ENCODE measurements at regions not wholly inside any gene's neighbourhood (a gene's known extent, or its start where the extent isn't known, plus 50 kb on each side); places are given as distances from the start of the nearest gene placed in this dataset.

- H3K4me2 ChIP-seq (ENCODE audit: control insufficient read depth, insufficient read depth) = no peak overlapping the region
- ATAC-seq (no peak), FAIRE-seq (no peak), DNase-seq (ENCODE audit: low read depth, low spot score) (no peak)
- no peaks in the 10 kb centered on the region for H3K36me3 ChIP-seq (ENCODE audit: control insufficient read depth in 2 of 2, insufficient read depth in 2 of 2, low read length in 1 of 2)
- H4K20me1 ChIP-seq (ENCODE audit: control insufficient read depth, insufficient read depth) = no peaks in the 10 kb centered on the region
- WGBS (ENCODE audit: insufficient coverage, insufficient replicate concordance, low lambda C conversion rate, missing lambda C conversion rate) = 42% methylated on average over 2 of the region's 2 CpGs
- CTCF ChIA-PET = no interaction called here
- no peaks in the 10 kb centered on the region for H3K4me1 ChIP-seq (ENCODE audit: control insufficient read depth, insufficient read depth, low read length)
- H3K4me3 ChIP-seq = no peak overlapping the region
- H3K27ac ChIP-seq (ENCODE audit: control insufficient read depth, insufficient read depth) = no peak overlapping the region
- intact Hi-C loops (cut with micrococcal nuclease; ENCODE audit: unreplicated experiment) (no loop called here), in situ Hi-C loops (cut with MboI) (no loop called here)
- H3K79me2 ChIP-seq (ENCODE audit: control insufficient read depth, insufficient read depth, low read length) = no peaks in the 10 kb centered on the region
- POLR2A ChIA-PET = no interaction called here
- no peak overlapping the region for H2AFZ ChIP-seq (ENCODE audit: control insufficient read depth, low read depth, low read length)
- no peak for TF ChIP-seq ETV6 (conservative IDR thresholded peaks at IDR 0.05 in 1 of 2, IDR thresholded peaks at IDR 0.05 in 1 of 2; ENCODE audit: borderline replicate concordance in 1 of 2, low read depth in 1 of 2)
- TF ChIP-seq E2F8 (IDR thresholded peaks at IDR 0.05; ENCODE audit: low read depth, partially characterized antibody) = no peak
- TF ChIP-seq CBFB (IDR thresholded peaks at IDR 0.05; ENCODE audit: low read depth) = no peak
- TF ChIP-seq FOXM1 (IDR thresholded peaks at IDR 0.05; ENCODE audit: low read depth, low read length) = no peak
- no peak for TF ChIP-seq HCFC1 (IDR thresholded peaks at IDR 0.05; ENCODE audit: low read length)
- TF ChIP-seq PAX5 (IDR thresholded peaks at IDR 0.05; ENCODE audit: borderline replicate concordance, low read depth, low read length) = no peak
- no peaks in the 10 kb centered on the region; a peak in 1 of 4 replicates for H3K27me3 ChIP-seq (replicated peaks in 1 of 2; ENCODE audit: control insufficient read depth in 2 of 2, insufficient read depth in 2 of 2, low read length in 1 of 2)
- SMC1A ChIA-PET (ENCODE audit: uncharacterized antibody, unreplicated experiment) = no interaction called here
- H3K9me3 ChIP-seq (replicated peaks; ENCODE audit: control insufficient read depth, insufficient read depth, low read length) = no peaks in the 10 kb centered on the region
- BruUV-seq (replicated peaks) = no TSS peak
- no peak overlapping the region for H3K9ac ChIP-seq (ENCODE audit: control insufficient read depth, insufficient read depth, low read length)
- RAD21 ChIA-PET (ENCODE audit: unreplicated experiment) = no interaction called here
Observed at GRCh38 chr15:60095711-60096110, 91.6 kb downstream of the FOXB1 start.

All from GM12878 (cell line).